Heart right ventricle (tissue), 16 donors: ENCODE measurements at regions not wholly inside any gene's neighbourhood (a gene's known extent, or its start where the extent isn't known, plus 50 kb on each side); places are given as distances from the start of the nearest gene placed in this dataset.

Experiments
- ATAC-seq, 8 donors: fragments of 200-7000 bp; cut with Tn5 transposase; one replicate each; pipeline ENCODE4 v1.9.1; 2020; ENCODE audit warnings: mild to moderate bottlenecking in 8 of 8, moderate library complexity in 8 of 8, moderate number of reproducible peaks in 1 of 8
- DNase-seq, 2 donors: peaks; one replicate each; pipeline ENCODE4 v3.0.0-alpha.2; 2020
- H3K27ac ChIP-seq, 10 donors: fragments of 200-600 bp; sonication (generic) in 2 of 10; one replicate each; pipeline versions ENCODE4 v1.5.0 to v1.8.0; 2020 to 2022; ENCODE audit warnings: mild to moderate bottlenecking in 3 of 10
- H3K27me3 ChIP-seq, 7 donors: fragments of 200-600 bp; one replicate each; pipeline ENCODE4 v1.8.0; 2021 to 2022; ENCODE audit warnings: mild to moderate bottlenecking in 2 of 7
- H3K36me3 ChIP-seq, 9 donors: fragments of 200-600 bp; sonication (generic) in 1 of 9; one replicate each; pipeline versions ENCODE4 v1.5.0 to v1.8.0; 2020 to 2022; ENCODE audit warnings: mild to moderate bottlenecking in 2 of 9
- H3K4me1 ChIP-seq, 9 donors: fragments of 200-600 bp; sonication (generic) in 1 of 9; one replicate each; pipeline versions ENCODE4 v1.5.0 to v1.8.0; 2020 to 2022; ENCODE audit warnings: mild to moderate bottlenecking in 4 of 9
- H3K4me3 ChIP-seq, 10 donors: fragments of 200-600 bp; sonication (generic) in 2 of 10; one replicate each; pipeline versions ENCODE4 v1.5.0 to v1.8.0; 2020 to 2022; ENCODE audit warnings: mild to moderate bottlenecking in 7 of 10, moderate library complexity in 2 of 10
- H3K9me3 ChIP-seq, 11 donors: fragments of 200-600 bp in 10 of 11; sonication (generic) in 2 of 11; one replicate each; pipeline versions ENCODE4 v1.5.0 to v1.8.0; 2013 to 2022; ENCODE audit warnings: mild to moderate bottlenecking in 2 of 11, control low read depth in 1 of 11, moderate library complexity in 1 of 11
- CTCF ChIP-seq, 9 donors: fragments of 200-600 bp; sonication (generic) in 2 of 9; IDR thresholded peaks; one replicate each; pipeline versions ENCODE4 v1.5.0 to v1.8.0; 2021 to 2022; ENCODE audit warnings: antibody characterized with exemption in 9 of 9, mild to moderate bottlenecking in 5 of 9, moderate library complexity in 1 of 9
- WGBS, 2 donors: extraction: QIAGEN DNeasy Blood & Tissue Kit; methylation state at CpG; one replicate each; pipeline ENCODE4 v1.1.7; 2013; ENCODE audit warnings: inconsistent platforms in 1 of 2; 5-methylcytosine and 5-hydroxymethylcytosine counted together
- intact Hi-C, 10 donors: fragments of 100-400 bp; cut with DNase I; formaldehyde crosslinking; loops; one replicate each; pipeline versions ENCODE4 v1.11.1 to v1.14.2; 2022
- donor health status: Arrhythmogenic right ventricular cardiomyopathy.
- donor health status: ischemic (EF 13 %, LVEDD 7.1; RV severe dilation, severe dysfunction).
- donor health status: healthy with polysubstance abuse.
- donor health status: DM: no; HTN: yes; CAD: no.
- donor health status: DM: no; HTN: no; CAD: no.
- donor health status: ischemic (EF 25% LVEDD 6.9; RV normal size, moderate dysfunction).
- donor health status: ischemic (EF 25% LVEDD 5.7; RV mildly dilated, moderate dysfunction).
- donor health status: healthy.
- donor health status: DM: yes; HTN: yes; CAD: no.
- donor health status: Ischemic cardiomyopathy.
- donor health status: ischemic (EF 35%, LVEDD 5.7; RV mildly dilated, moderate dysfunction).
- donor health status: nonischemic (EF 11% LVEDD 7.7; RV severe dilation, severe dysfunction).
- donor health status: DM: yes; HTN: yes; CAD: no.
- donor health status: PGD.
- donor health status: ischemic (EF 29% LVEDD 5.4; RV normal size, mild dysfunction).
- donor health status: nonischemic (EF 23%, LVEDD 6.1; RV moderate dilation, normal function).

- peaks cover 0 to 42% (median 18%) of the 10 kb centered on the region in 11 donors for H3K9me3 ChIP-seq
- 81 to 87% methylated on average over 7 of the region's 7 CpGs for WGBS, 2 donors
- ATAC-seq (no peak), DNase-seq (no peak)
- no peaks in the 10 kb centered on the region for H3K36me3 ChIP-seq
- no peaks in the 10 kb centered on the region for H3K4me1 ChIP-seq
- H3K27me3 ChIP-seq = peaks cover 0 to 7% (median 0%) of the 10 kb centered on the region in 7 donors
- intact Hi-C loops = no loop called here
- no peak for TF ChIP-seq CTCF (IDR thresholded peaks at IDR 0.05)
- H3K4me3 ChIP-seq = no peak overlapping the region
- no peak overlapping the region for H3K27ac ChIP-seq
Observed at GRCh38 chr6:3549314-3549940, 92.6 kb upstream of the SLC22A23 start.

GRCh38 chr6:3546121-3546520 lies 89.3 kb upstream of the SLC22A23 start:
- Histone ChIP-seq H3K4me3 (no peak overlapping the region), H3K4me1 (no peaks in the 10 kb centered on the region), H3K9me3 (peaks cover 0 to 9% (median 5%) of the 10 kb centered on the region in 11 donors), H3K27ac (no peak overlapping the region), H3K27me3 (no peaks in the 10 kb centered on the region), H3K36me3 (no peaks in the 10 kb centered on the region)
- ATAC-seq = no peak
- WGBS, 2 donors = 83 to 92% methylated on average over 2 of the region's 2 CpGs
- no peak for DNase-seq
- no peak for TF ChIP-seq CTCF (IDR thresholded peaks at IDR 0.05)
- intact Hi-C loops = no loop called here

GRCh38 chr6:3545156-3545555 lies 88.3 kb upstream of the SLC22A23 start:
- Histone ChIP-seq H3K27ac (no peak overlapping the region), H3K4me1 (no peaks in the 10 kb centered on the region), H3K9me3 (peaks cover 0 to 7% (median 0%) of the 10 kb centered on the region in 11 donors), H3K27me3 (no peaks in the 10 kb centered on the region), H3K4me3 (no peak overlapping the region), H3K36me3 (no peaks in the 10 kb centered on the region)
- DNase-seq (no peak), ATAC-seq (no peak)
- no peak for TF ChIP-seq CTCF (IDR thresholded peaks at IDR 0.05)
- WGBS, 2 donors = 95 to 98% methylated on average over 1 of the region's 1 CpG
- intact Hi-C loops = no loop called here

GRCh38 chr6:3542032-3542640 lies 85.3 kb upstream of the SLC22A23 start:
- Histone ChIP-seq H3K36me3 (no peaks in the 10 kb centered on the region), H3K27me3 (no peaks in the 10 kb centered on the region), H3K27ac (no peak overlapping the region), H3K4me3 (no peak overlapping the region), H3K9me3 (no peaks in the 10 kb centered on the region), H3K4me1 (no peaks in the 10 kb centered on the region)
- no peak for ATAC-seq
- intact Hi-C loops = no loop called here
- no peak for TF ChIP-seq CTCF (IDR thresholded peaks at IDR 0.05)
- no peak for DNase-seq
- WGBS, 2 donors = 86 to 90% methylated on average over 6 of the region's 6 CpGs
